HepG2 (cell line): ENCODE measurements at regions not wholly inside any gene's neighbourhood (a gene's known extent, or its start where the extent isn't known, plus 50 kb on each side); places are given as distances from the start of the nearest gene placed in this dataset.

Experiments
- ATAC-seq: fragments of 200-7000 bp; cut with Tn5 transposase; 3 replicates; pipeline ENCODE4 v1.9.1; 2020; ENCODE audit warnings: mild to moderate bottlenecking, moderate library complexity
- BruUV-seq: library from RNA; stranded (reverse); fragments of 400-500 nt; replicated peaks from 2 replicates; lab custom pipeline; 2021; lab: Mats Ljungman, UMichigan
- CTCF ChIA-PET: fragments of 300-600 bp; formaldehyde crosslinking; extraction: SDS; loops from one replicate; lab custom pipeline; 2021; ENCODE audit warnings: low total read pairs, inconsistent platforms, low intra/inter-chr PET ratio; lab: Yijun Ruan, JAX
- POLR2A ChIA-PET: fragments of 350-600 bp; sonication (Branson Sonifier 250); formaldehyde crosslinking; loops from one replicate; lab custom pipeline; 2020; ENCODE audit warnings: antibody characterized with exemption, inconsistent platforms; lab: Yijun Ruan, JAX
- DNase-seq: peaks from one replicate; pipeline ENCODE4 v3.0.0-alpha.2; 2015; ENCODE audit warnings: low spot score
- FAIRE-seq: peaks from 3 replicates; lab custom pipeline; 2011; peaks lifted over from hg19 to GRCh38; lab: Jason Lieb, UNC
- H2AFZ ChIP-seq: one replicate; pipeline ENCODE4 v1.6.1; 2011; ENCODE audit warnings: low read length, inconsistent platforms
- H3K27ac ChIP-seq: fragments of 300-600 bp; 3 replicates; pipeline ENCODE4 v1.8.0; 2011; ENCODE audit warnings: mixed run types, mild to moderate bottlenecking, mixed read lengths, low read length, inconsistent platforms; ENCODE audit not compliant: insufficient read depth; ENCODE audit errors: extremely low read length
- H3K27me3 ChIP-seq, 2 experiments: fragments of 200-600 bp in 1 of 2; 2 replicates in 1 of 2; 3 replicates in 1 of 2; pipeline versions ENCODE4 v1.6.0 to v1.8.0; 2011; ENCODE audit warnings: low read length in 2 of 2, mild to moderate bottlenecking in 2 of 2, moderate library complexity in 2 of 2, inconsistent platforms in 1 of 2; ENCODE audit not compliant: insufficient read depth in 2 of 2, control insufficient read depth in 1 of 2
- H3K36me3 ChIP-seq, 2 experiments: fragments of 200-600 bp in 1 of 2; replicated peaks in 1 of 2; 2 replicates in 1 of 2; 3 replicates in 1 of 2; pipeline versions ENCODE4 v1.5.1 to v1.8.0; 2011; ENCODE audit warnings: low read length in 2 of 2, inconsistent platforms in 1 of 2; ENCODE audit not compliant: insufficient read depth in 2 of 2, control insufficient read depth in 1 of 2
- H3K4me1 ChIP-seq: 2 replicates; pipeline ENCODE4 v1.5.1; 2012; ENCODE audit warnings: low read length, inconsistent platforms; ENCODE audit not compliant: insufficient read depth
- H3K4me2 ChIP-seq: 2 replicates; pipeline ENCODE4 v1.6.0; 2011; ENCODE audit warnings: low read depth, low read length, inconsistent platforms
- H3K4me3 ChIP-seq, 3 experiments: fragments of 200-600 bp in 1 of 3; sonication (generic), shearing (Covaris generic) in 1 of 3; replicated peaks in 1 of 3; 2 replicates each; pipeline ENCODE4 v1.5.1; 2011 to 2016; ENCODE audit warnings: low read length in 3 of 3, inconsistent platforms in 2 of 3, low read depth in 2 of 3, mild to moderate bottlenecking in 2 of 3, control low read depth in 1 of 3, mixed read lengths in 1 of 3; ENCODE audit not compliant: insufficient read depth in 1 of 3
- H3K79me2 ChIP-seq: one replicate; pipeline ENCODE4 v1.6.1; 2011; ENCODE audit warnings: low read length, inconsistent platforms; ENCODE audit not compliant: insufficient read depth
- H3K9ac ChIP-seq: 2 replicates; pipeline ENCODE4 v1.6.0; 2011; ENCODE audit warnings: mild to moderate bottlenecking, low read depth, low read length, inconsistent platforms; ENCODE audit not compliant: insufficient read depth
- H3K9me3 ChIP-seq: 2 replicates; pipeline ENCODE4 v1.5.1; 2012; ENCODE audit warnings: mild to moderate bottlenecking, low read length
- H4K20me1 ChIP-seq: 2 replicates; pipeline ENCODE4 v1.6.0; 2011; ENCODE audit warnings: inconsistent platforms, mild to moderate bottlenecking, low read length, moderate library complexity; ENCODE audit not compliant: insufficient read depth
- CBX5 ChIP-seq: sonication (generic); formaldehyde crosslinking; IDR thresholded peaks from 2 replicates; pipeline ENCODE4 v1.4.0; 2020; ENCODE audit warnings: missing genetic modification reagents, borderline replicate concordance
- CCAR2 ChIP-seq: fragments of 200-400 bp; formaldehyde crosslinking; optimal IDR thresholded peaks from 2 replicates; pipeline ENCODE3; 2018; ENCODE audit warnings: low read depth, mild to moderate bottlenecking, low read length, moderate library complexity
- HES4 ChIP-seq: sonication (generic); formaldehyde crosslinking; IDR thresholded peaks from 2 replicates; pipeline ENCODE4 v1.9.0; 2021; ENCODE audit warnings: mild to moderate bottlenecking, missing genetic modification reagents, borderline replicate concordance
- KLF11 ChIP-seq: IDR thresholded peaks from 2 replicates; pipeline ENCODE4 v1.6.1; 2016; ENCODE audit warnings: missing compliant biosample characterization
- POLR2AphosphoS5 ChIP-seq: IDR thresholded peaks from 2 replicates; pipeline ENCODE4 v1.6.1; 2012; ENCODE audit warnings: low read depth, low read length
- PRPF4 ChIP-seq: fragments of 200-400 bp; formaldehyde crosslinking; IDR thresholded peaks from 2 replicates; pipeline ENCODE4 v1.6.1; 2016; ENCODE audit warnings: low read length, low read depth; ENCODE audit not compliant: poor library complexity, severe bottlenecking
- SALL1 ChIP-seq: sonication (generic); formaldehyde crosslinking; IDR thresholded peaks from 2 replicates; pipeline ENCODE4 v1.8.0; 2022; ENCODE audit warnings: mild to moderate bottlenecking, missing genetic modification reagents
- SMAD3 ChIP-seq: sonication (generic); formaldehyde crosslinking; IDR thresholded peaks from 2 replicates; pipeline ENCODE4 v1.4.0; 2020; ENCODE audit warnings: missing genetic modification reagents
- ZBTB43 ChIP-seq: sonication (generic); formaldehyde crosslinking; conservative IDR thresholded peaks from 2 replicates; pipeline ENCODE4 v1.4.0; 2020; ENCODE audit warnings: missing genetic modification reagents
- ZMYM3 ChIP-seq: sonication (generic); formaldehyde crosslinking; IDR thresholded peaks from 2 replicates; pipeline ENCODE4 v1.5.1; 2020; ENCODE audit warnings: mild to moderate bottlenecking, missing genetic modification reagents
- ZNF3 ChIP-seq: IDR thresholded peaks from 2 replicates; pipeline ENCODE4 v1.7.0; 2017; ENCODE audit warnings: inconsistent platforms
- ZNF317 ChIP-seq: sonication (generic); formaldehyde crosslinking; IDR thresholded peaks from 2 replicates; pipeline ENCODE4 v1.5.0; 2020; ENCODE audit warnings: mild to moderate bottlenecking, missing genetic modification reagents
- ZNF562 ChIP-seq: sonication (generic); formaldehyde crosslinking; IDR thresholded peaks from 2 replicates; pipeline ENCODE4 v1.8.0; 2022; ENCODE audit warnings: missing genetic modification reagents, borderline replicate concordance
- ZNF607 ChIP-seq: sonication (generic); formaldehyde crosslinking; IDR thresholded peaks from 2 replicates; pipeline ENCODE4 v1.5.1; 2020; ENCODE audit warnings: missing genetic modification reagents, mild to moderate bottlenecking, borderline replicate concordance
- ZNF816 ChIP-seq: sonication (generic); formaldehyde crosslinking; IDR thresholded peaks from 2 replicates; pipeline ENCODE4 v1.8.0; 2022; ENCODE audit warnings: missing genetic modification reagents, mild to moderate bottlenecking, borderline replicate concordance
- WGBS: methylation state at CpG from one replicate; pipeline ENCODE4 v1.1.6; 2017; ENCODE audit warnings: low lambda C conversion rate; 5-methylcytosine and 5-hydroxymethylcytosine counted together
- in situ Hi-C: cut with HindIII; loops from 2 replicates; pipeline ENCODE4 v1.10.0; 2017; ENCODE audit warnings: low pct_unique_long_range_greater_than_20kb; ENCODE audit not compliant: extremely low pct_ligation_motif_present
- intact Hi-C: fragments of 100-400 bp; cut with micrococcal nuclease; formaldehyde crosslinking; loops from one replicate; pipeline ENCODE4 v1.10.0; 2022; ENCODE audit not compliant: unreplicated experiment
- TF ChIP-seq, protein P1 (sequence below): sonication (generic); formaldehyde crosslinking; IDR thresholded peaks from 2 replicates; pipeline ENCODE4 v1.5.0; 2020; ENCODE audit warnings: mild to moderate bottlenecking, missing genetic modification reagents

DNA sequence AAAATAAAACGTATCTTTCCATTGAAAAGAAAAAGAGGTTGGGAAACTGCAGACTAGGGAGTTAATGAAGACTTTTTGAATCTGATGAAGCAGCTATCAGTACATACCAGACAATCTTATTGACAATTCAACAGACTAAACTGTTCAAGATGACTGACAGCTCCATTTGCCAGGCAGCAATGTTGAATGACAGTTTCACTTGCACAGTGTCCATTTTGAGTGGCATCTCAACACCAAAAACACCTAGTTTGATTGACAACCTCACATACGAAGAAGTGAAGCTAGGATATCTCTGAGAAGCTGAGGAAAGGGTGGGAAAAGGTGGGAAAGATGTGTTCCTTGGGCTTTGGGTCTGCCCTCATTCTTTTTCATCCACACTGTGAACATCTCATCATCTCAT is 315.0 kb upstream of the SYT4 start:
- POLR2A ChIA-PET, result no interaction called here
- H3K27me3 ChIP-seq, result no peaks in the 10 kb centered on the region
- in situ Hi-C loops, result loop anchor here (25.0 kb wide), 1 partner anchor 1305 kb away; no protein-coding TSS in a partner anchor

More for the DNA sequence above, 315.0 kb upstream of the SYT4 start:
- H3K4me3 ChIP-seq, result no peak overlapping the region
- no peak overlapping the region for H3K27ac ChIP-seq
- H3K9ac ChIP-seq, result no peak overlapping the region
- 0% methylated on average over 2 of the region's 2 CpGs for WGBS
- H3K36me3 ChIP-seq, result no peaks in the 10 kb centered on the region
- TF ChIP-seq KLF11 (CRISPR knock-in tag) (no peak), PRPF4 (no peak), ZNF562 (no peak), ZNF816 (CRISPR knock-in tag) (no peak), ZBTB43 (CRISPR knock-in tag) (no peak), CCAR2 (no peak), POLR2AphosphoS5 (no peak), CBX5 (CRISPR knock-in tag) (no peak), ZNF607 (CRISPR knock-in tag) (no peak), SMAD3 (CRISPR knock-in tag) (no peak), ZMYM3 (CRISPR knock-in tag) (no peak), SALL1 (CRISPR knock-in tag) (no peak), HES4 (CRISPR knock-in tag) (no peak), ZNF3 (CRISPR knock-in tag) (no peak), ZNF317 (CRISPR knock-in tag) (no peak)
- TF ChIP-seq, protein P1, sequence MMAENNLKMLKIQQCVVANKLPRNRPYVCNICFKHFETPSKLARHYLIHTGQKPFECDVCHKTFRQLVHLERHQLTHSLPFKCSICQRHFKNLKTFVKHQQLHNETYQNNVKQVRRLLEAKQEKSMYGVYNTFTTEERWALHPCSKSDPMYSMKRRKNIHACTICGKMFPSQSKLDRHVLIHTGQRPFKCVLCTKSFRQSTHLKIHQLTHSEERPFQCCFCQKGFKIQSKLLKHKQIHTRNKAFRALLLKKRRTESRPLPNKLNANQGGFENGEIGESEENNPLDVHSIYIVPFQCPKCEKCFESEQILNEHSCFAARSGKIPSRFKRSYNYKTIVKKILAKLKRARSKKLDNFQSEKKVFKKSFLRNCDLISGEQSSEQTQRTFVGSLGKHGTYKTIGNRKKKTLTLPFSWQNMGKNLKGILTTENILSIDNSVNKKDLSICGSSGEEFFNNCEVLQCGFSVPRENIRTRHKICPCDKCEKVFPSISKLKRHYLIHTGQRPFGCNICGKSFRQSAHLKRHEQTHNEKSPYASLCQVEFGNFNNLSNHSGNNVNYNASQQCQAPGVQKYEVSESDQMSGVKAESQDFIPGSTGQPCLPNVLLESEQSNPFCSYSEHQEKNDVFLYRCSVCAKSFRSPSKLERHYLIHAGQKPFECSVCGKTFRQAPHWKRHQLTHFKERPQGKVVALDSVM, result no peak
- H3K4me2 ChIP-seq, result no peak overlapping the region
- H3K79me2 ChIP-seq, result no peaks in the 10 kb centered on the region
- DNase-seq, result no peak
- no peak for FAIRE-seq
- CTCF ChIA-PET, result no interaction called here
- intact Hi-C loops, result loop anchor here (10.0 kb wide), 1 partner anchor 1537 kb away; no protein-coding TSS in a partner anchor
- ATAC-seq, result no peak
- no TSS peak for BruUV-seq
- H4K20me1 ChIP-seq, result no peaks in the 10 kb centered on the region
- no peak overlapping the region for H2AFZ ChIP-seq
- no peaks in the 10 kb centered on the region for H3K4me1 ChIP-seq
- no peaks in the 10 kb centered on the region for H3K9me3 ChIP-seq
